Stimulated activated CD4-positive, alpha-beta T cell treated with anti-CD3 and anti-CD28 coated beads, TNF-alpha, amount 100 ng/mL, for 48 hours (primary cell): ENCODE measurements at regions not wholly inside any gene's neighbourhood (a gene's known extent, or its start where the extent isn't known, plus 50 kb on each side); places are given as distances from the start of the nearest gene placed in this dataset.
A peak's percentile ranks its signal among the peaks of the same experiment; 100 is the strongest.
"Not testable (repeated sequence)": the region's sequence is repeated elsewhere in the genome, so short reads cannot be mapped to it uniquely, and the experiment has no call there.

Source experiments
- DNase-seq, 3 donors: peaks; one replicate each; pipeline ENCODE4 v3.0.0-alpha.2; 2020; ENCODE audit warnings: low read depth in 3 of 3

GRCh38 chr19:13652810-13653590 lies 111.3 kb upstream of the MRI1 start:
- no peak for DNase-seq

GRCh38 chr19:13646758-13647157 lies 117.6 kb upstream of the MRI1 start:
- DNase-seq = no peak

GRCh38 chr19:13644645-13645044 lies 119.7 kb upstream of the MRI1 start:
- DNase-seq = no peak

GRCh38 chr19:13640611-13641010 lies 123.7 kb upstream of the MRI1 start:
- no peak for DNase-seq

GRCh38 chr19:13639342-13639929 lies 124.9 kb upstream of the MRI1 start:
- DNase-seq = no peak

GRCh38 chr19:13637664-13638063 lies 126.7 kb upstream of the MRI1 start:
- no peak for DNase-seq

GRCh38 chr19:13634658-13635057 lies 128.4 kb upstream of the CACNA1A start:
- DNase-seq = no peak

- DNase-seq = no peak
Observed at GRCh38 chr19:13633522-13633922, 127.2 kb upstream of the CACNA1A start.

- DNase-seq = no peak
Observed at GRCh38 chr19:13633109-13633508, 126.8 kb upstream of the CACNA1A start.

- DNase-seq = not testable (repeated sequence)
Observed at GRCh38 chr19:13632164-13632563, 125.9 kb upstream of the CACNA1A start.

GRCh38 chr19:13629687-13630357 lies 123.5 kb upstream of the CACNA1A start:
- DNase-seq = no peak

- no peak for DNase-seq
Observed at GRCh38 chr19:13627531-13627930, 121.3 kb upstream of the CACNA1A start.

- no peak for DNase-seq
Observed at GRCh38 chr19:13623716-13624710, 117.7 kb upstream of the CACNA1A start.

- DNase-seq = no peak
Observed at GRCh38 chr19:13622766-13623715, 116.8 kb upstream of the CACNA1A start.

- peak; percentile 40 to 61 (median 44) for DNase-seq
Observed at GRCh38 chr19:13621413-13621812, 115.1 kb upstream of the CACNA1A start.

- no peak for DNase-seq
Observed at GRCh38 chr19:13619203-13619632, 112.9 kb upstream of the CACNA1A start.

- no peak for DNase-seq
Observed at GRCh38 chr19:13615890-13616289, 109.6 kb upstream of the CACNA1A start.

- no peak for DNase-seq
Observed at GRCh38 chr19:13613447-13613846, 107.2 kb upstream of the CACNA1A start.

- no peak for DNase-seq
Observed at GRCh38 chr19:13611596-13611995, 105.3 kb upstream of the CACNA1A start.

GRCh38 chr19:13610039-13610691 lies 103.9 kb upstream of the CACNA1A start:
- no peak for DNase-seq
